BLaER1 treated with 17β-estradiol and CSF1 and Interleukin-3, amounts not matched to agents 10 nM and 100 nM (cell line): ENCODE measurements at regions not wholly inside any gene's neighbourhood (a gene's known extent, or its start where the extent isn't known, plus 50 kb on each side); places are given as distances from the start of the nearest gene placed in this dataset.

Experiments used
- H3K27ac ChIP-seq, 11 experiments: shearing (Covaris generic); formaldehyde crosslinking; 2 replicates each; pipeline ENCODE4 v1.8.1; 2022
- H3K27me3 ChIP-seq, 11 experiments: shearing (Covaris generic); formaldehyde crosslinking; 2 replicates each; pipeline ENCODE4 v1.8.1; 2022
- H3K36me3 ChIP-seq, 11 experiments: shearing (Covaris generic); formaldehyde crosslinking; 2 replicates each; pipeline ENCODE4 v1.8.1; 2022
- H3K4me1 ChIP-seq, 10 experiments: shearing (Covaris generic); formaldehyde crosslinking; 2 replicates each; pipeline ENCODE4 v1.8.1; 2022
- H3K4me2 ChIP-seq, 11 experiments: shearing (Covaris generic); formaldehyde crosslinking; 2 replicates each; pipeline ENCODE4 v1.8.1; 2022
- H3K4me3 ChIP-seq, 10 experiments: shearing (Covaris generic); formaldehyde crosslinking; 2 replicates each; pipeline ENCODE4 v1.8.1; 2022
- H3K9ac ChIP-seq, 11 experiments: shearing (Covaris generic); formaldehyde crosslinking; 2 replicates each; pipeline ENCODE4 v1.8.1; 2022
- H3K9me3 ChIP-seq, 11 experiments: shearing (Covaris generic); formaldehyde crosslinking; replicated peaks in 1 of 11; 2 replicates each; pipeline ENCODE4 v1.8.1; 2022
- H4K20me1 ChIP-seq, 11 experiments: shearing (Covaris generic); formaldehyde crosslinking; 2 replicates each; pipeline ENCODE4 v1.8.1; 2022
- Cebpa-rat ChIP-seq, 11 experiments: shearing (Covaris generic); IDR thresholded peaks; 2 replicates each; pipeline ENCODE4 v1.8.1; 2022

DNA sequence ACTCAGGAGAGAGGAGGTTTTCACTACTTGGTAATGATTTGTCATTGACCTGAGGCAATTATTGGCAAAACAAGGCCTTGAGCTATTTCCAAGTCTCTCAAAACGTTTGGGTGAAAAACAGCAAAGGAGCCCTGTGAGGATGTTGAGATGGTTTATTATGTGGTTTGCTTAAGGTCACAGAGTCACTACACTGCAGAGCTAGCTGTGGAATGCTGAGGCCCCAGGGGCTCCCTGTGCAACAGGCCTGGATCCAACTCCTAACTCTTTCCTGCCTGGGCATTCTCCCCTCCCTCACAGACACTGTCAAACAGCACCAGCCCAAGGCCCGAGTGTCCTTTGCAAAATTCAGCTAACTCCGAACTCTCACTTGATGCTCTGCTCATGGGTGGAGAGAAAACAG lies 754.6 kb upstream of the SOX11 start:
- H3K4me1 ChIP-seq = no peaks in the 10 kb centered on the region
- H3K27ac ChIP-seq = no peak overlapping the region
- H4K20me1 ChIP-seq = no peaks in the 10 kb centered on the region
- H3K27me3 ChIP-seq = no peaks in the 10 kb centered on the region
- no peaks in the 10 kb centered on the region for H3K36me3 ChIP-seq
- H3K9me3 ChIP-seq = peaks cover 0 to 12% (median 0%) of the 10 kb centered on the region in 11 experiments; a peak in 7 of 22 replicates
- H3K4me3 ChIP-seq = no peak overlapping the region
- no peak overlapping the region for H3K9ac ChIP-seq
- no peak for TF ChIP-seq Cebpa-rat (IDR thresholded peaks at IDR 0.05)
- H3K4me2 ChIP-seq = no peak overlapping the region

DNA sequence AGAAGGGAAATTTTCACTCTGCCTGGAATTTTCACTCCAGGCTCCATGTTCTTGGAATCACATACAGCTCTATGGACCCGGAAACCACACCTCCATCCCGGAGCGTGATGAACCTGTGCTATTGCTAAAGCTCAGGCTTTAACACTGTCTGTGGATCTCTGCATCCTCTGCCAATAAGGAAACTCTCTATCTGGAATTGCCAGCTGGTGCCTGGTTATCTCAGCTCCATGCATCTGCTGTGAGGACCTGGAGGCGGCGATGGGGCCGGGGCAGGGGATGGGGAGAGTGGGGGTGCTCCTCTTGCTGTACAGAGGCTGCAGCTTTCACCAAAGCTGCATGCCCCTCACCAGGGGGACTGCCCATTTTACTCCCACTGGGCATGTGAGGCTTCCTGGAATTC lies 754.0 kb upstream of the SOX11 start:
- no peak for TF ChIP-seq Cebpa-rat (IDR thresholded peaks at IDR 0.05)

DNA sequence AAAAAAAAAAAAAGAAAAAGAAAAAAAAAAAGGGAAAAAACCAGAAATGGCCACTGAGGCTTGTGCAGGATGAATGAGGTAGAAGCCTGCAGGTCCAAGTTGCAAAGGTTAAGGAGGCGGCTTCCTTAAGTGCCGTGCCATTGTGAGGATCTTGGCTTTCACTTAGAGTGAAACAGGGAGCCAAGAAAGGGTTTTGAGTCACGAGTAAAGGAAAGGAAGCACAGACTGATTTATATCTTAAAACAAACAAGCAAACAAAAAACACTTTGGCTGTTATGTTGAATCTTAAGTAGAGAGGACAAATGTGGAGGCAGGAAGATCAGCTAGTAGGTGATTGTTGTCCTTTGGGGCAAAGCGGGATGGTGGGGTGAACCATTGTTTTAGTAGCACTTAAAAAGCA lies 749.7 kb upstream of the SOX11 start:
- Histone ChIP-seq H3K9ac (no peak overlapping the region), H3K4me3 (no peak overlapping the region), H3K9me3 (peaks cover 0 to 5% (median 0%) of the 10 kb centered on the region in 11 experiments; a peak in 1 of 22 replicates), H3K27me3 (no peaks in the 10 kb centered on the region), H3K4me1 (no peaks in the 10 kb centered on the region), H3K4me2 (no peak overlapping the region), H3K36me3 (no peaks in the 10 kb centered on the region), H4K20me1 (no peaks in the 10 kb centered on the region), H3K27ac (no peak overlapping the region)
- TF ChIP-seq Cebpa-rat (IDR thresholded peaks at IDR 0.05) = no peak

More for the DNA sequence above, 754.0 kb upstream of the SOX11 start:
- Histone ChIP-seq H3K9me3 (peaks cover 0 to 12% (median 0%) of the 10 kb centered on the region in 11 experiments; a peak in 7 of 22 replicates), H3K27ac (no peak overlapping the region), H4K20me1 (no peaks in the 10 kb centered on the region), H3K4me1 (no peaks in the 10 kb centered on the region), H3K4me3 (no peak overlapping the region), H3K27me3 (no peaks in the 10 kb centered on the region), H3K9ac (no peak overlapping the region), H3K36me3 (no peaks in the 10 kb centered on the region), H3K4me2 (no peak overlapping the region)

DNA sequence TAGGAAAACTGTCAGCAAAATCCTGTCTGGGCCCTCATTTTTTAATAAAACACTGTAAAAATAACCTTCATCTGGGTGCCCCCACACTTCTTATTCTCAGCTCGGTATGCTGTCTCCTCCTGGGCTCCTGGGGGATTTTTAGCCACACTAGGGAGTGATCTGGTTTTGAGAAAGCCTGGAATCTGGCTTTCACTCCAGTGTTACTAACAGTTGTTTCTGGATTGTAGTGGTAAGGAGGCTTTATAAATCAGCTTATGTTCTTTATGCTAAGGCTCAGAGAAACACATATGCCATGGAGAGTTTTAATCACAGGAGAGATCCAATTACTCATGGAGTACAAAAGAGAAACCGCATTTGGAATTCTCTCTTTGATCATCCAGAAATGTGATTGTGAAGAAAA lies 744.3 kb upstream of the SOX11 start:
- no peaks in the 10 kb centered on the region for H3K4me1 ChIP-seq
- TF ChIP-seq Cebpa-rat (IDR thresholded peaks at IDR 0.05) = no peak

DNA sequence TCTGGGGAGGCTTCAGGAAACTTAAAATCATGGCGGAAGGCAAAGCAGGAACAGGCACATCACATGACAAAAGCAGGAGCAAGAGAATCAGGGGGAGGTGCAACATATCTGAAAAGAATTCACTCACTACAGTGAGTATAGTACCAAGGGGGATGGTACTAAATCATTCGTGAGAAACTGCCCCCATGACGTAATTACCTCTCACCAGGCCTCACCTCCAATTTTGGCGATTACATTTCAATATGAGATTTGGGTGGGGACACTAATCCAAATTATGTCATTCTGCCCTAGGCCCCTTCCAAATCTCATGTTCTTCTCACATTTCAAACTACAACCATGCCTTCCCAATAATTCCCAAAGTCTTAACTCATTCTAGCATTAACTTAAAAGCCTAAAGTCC lies 740.8 kb upstream of the SOX11 start:
- H3K4me3 ChIP-seq = no peak overlapping the region
- no peaks in the 10 kb centered on the region for H3K27me3 ChIP-seq
- H3K4me2 ChIP-seq = no peak overlapping the region
- H3K27ac ChIP-seq = no peak overlapping the region
- no peaks in the 10 kb centered on the region for H3K4me1 ChIP-seq
- TF ChIP-seq Cebpa-rat (IDR thresholded peaks at IDR 0.05) = no peak
- H3K9me3 ChIP-seq = no peaks in the 10 kb centered on the region
- H4K20me1 ChIP-seq = no peaks in the 10 kb centered on the region
- H3K9ac ChIP-seq = no peak overlapping the region
- H3K36me3 ChIP-seq = no peaks in the 10 kb centered on the region

More for the DNA sequence above, 744.3 kb upstream of the SOX11 start:
- Histone ChIP-seq H3K27ac (no peak overlapping the region), H3K36me3 (no peaks in the 10 kb centered on the region), H3K9me3 (no peaks in the 10 kb centered on the region; a peak in 1 of 22 replicates), H4K20me1 (no peaks in the 10 kb centered on the region), H3K4me2 (no peak overlapping the region), H3K27me3 (no peaks in the 10 kb centered on the region), H3K4me3 (no peak overlapping the region), H3K9ac (no peak overlapping the region)

DNA sequence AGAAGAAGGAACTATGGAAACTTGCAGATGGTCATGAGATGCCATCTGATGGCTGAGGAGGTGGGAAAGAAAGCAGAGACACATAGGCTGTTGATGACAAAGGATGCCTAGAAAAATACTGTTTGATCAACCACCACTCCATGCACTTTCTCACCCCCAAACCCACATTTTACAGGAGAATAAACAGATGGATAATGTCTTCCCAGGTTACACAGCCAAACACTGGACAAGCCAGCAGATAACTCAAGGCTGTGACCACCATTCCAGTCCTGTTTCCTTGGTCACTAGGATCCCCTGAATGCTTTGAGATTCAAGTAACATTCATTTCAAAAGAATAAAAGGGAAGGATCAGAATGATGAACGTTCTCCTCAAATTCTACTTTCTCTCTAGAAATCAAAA lies 733.0 kb upstream of the SOX11 start:
- Histone ChIP-seq H3K4me3 (no peak overlapping the region), H4K20me1 (no peaks in the 10 kb centered on the region), H3K4me2 (no peak overlapping the region), H3K9ac (no peak overlapping the region), H3K4me1 (no peaks in the 10 kb centered on the region), H3K27me3 (no peaks in the 10 kb centered on the region), H3K27ac (no peak overlapping the region), H3K36me3 (no peaks in the 10 kb centered on the region), H3K9me3 (no peaks in the 10 kb centered on the region)
- TF ChIP-seq Cebpa-rat (IDR thresholded peaks at IDR 0.05) = no peak

DNA sequence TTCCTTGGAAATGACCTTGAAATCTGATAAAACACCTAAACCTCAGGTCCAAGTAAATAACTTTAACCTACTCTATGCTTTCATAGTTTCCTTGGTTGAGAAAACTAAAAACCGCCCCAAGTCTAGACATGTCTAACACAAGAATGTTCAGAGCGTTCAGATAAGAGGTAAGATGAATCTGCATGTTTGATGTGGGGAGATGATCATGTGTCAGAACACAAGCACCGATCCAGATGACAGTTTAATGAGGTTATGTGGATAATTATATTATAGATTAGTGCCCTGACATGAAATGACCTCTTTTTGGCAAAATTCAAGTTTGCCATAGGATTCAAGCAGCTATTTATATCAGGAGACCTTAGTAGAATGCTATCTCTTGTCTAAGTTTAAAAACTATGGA lies 729.8 kb upstream of the SOX11 start:
- Histone ChIP-seq H3K4me1 (no peaks in the 10 kb centered on the region), H3K36me3 (no peaks in the 10 kb centered on the region), H3K4me3 (no peak overlapping the region), H3K4me2 (no peak overlapping the region), H4K20me1 (no peaks in the 10 kb centered on the region; a peak in 1 of 22 replicates), H3K9ac (no peak overlapping the region), H3K9me3 (no peaks in the 10 kb centered on the region), H3K27ac (no peak overlapping the region), H3K27me3 (no peaks in the 10 kb centered on the region)
- no peak for TF ChIP-seq Cebpa-rat (IDR thresholded peaks at IDR 0.05)

DNA sequence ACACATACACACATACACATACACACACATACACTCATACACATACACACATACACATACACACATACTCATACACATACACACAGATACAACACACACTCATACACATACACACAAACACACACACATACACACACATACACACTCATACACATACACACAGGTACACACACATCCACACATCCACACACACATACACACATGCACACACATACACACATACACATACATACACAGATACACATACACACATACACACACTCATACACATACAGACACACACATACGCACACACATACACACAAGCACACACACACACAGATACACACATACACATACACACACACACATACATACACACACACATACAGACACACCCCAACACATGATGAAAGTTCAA lies 729.1 kb upstream of the SOX11 start:
- Histone ChIP-seq H3K9ac (no peak overlapping the region), H4K20me1 (no peaks in the 10 kb centered on the region; a peak in 1 of 22 replicates), H3K36me3 (no peaks in the 10 kb centered on the region), H3K4me2 (no peak overlapping the region), H3K27me3 (no peaks in the 10 kb centered on the region), H3K9me3 (no peaks in the 10 kb centered on the region), H3K4me1 (no peaks in the 10 kb centered on the region), H3K27ac (no peak overlapping the region), H3K4me3 (no peak overlapping the region)
- no peak for TF ChIP-seq Cebpa-rat (IDR thresholded peaks at IDR 0.05)

DNA sequence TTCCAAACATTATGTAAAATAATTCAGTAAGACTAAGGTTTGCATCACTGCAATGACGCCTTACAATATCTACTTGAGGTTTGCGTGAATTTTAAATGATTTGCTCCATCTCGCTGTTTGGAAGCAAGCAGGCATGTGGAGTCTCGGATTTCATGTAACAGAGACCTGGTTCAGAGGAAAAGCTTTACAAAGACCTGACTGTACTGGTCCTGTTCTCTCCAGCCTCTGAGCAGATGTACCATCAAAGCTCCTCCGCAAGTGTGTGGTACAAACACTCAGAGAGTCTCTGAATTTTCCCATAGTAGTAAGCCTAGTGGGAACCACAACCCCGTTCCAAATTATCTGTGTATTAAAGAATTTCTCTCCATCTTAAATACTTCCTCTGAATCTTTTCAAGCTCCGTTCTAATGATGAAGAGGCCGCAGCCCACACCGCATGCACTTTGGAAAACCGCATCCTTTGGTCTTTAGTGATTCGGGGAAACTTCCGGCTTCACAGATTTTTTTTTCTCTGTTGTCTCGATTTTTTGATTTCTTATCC lies 728.1 kb upstream of the SOX11 start:
- TF ChIP-seq Cebpa-rat (IDR thresholded peaks at IDR 0.05) = no peak
- no peaks in the 10 kb centered on the region for H3K36me3 ChIP-seq
- no peaks in the 10 kb centered on the region for H3K9me3 ChIP-seq
- H3K4me2 ChIP-seq = no peak overlapping the region
- no peaks in the 10 kb centered on the region; a peak in 1 of 22 replicates for H4K20me1 ChIP-seq
- H3K4me3 ChIP-seq = no peak overlapping the region
- H3K27me3 ChIP-seq = no peaks in the 10 kb centered on the region
- no peaks in the 10 kb centered on the region for H3K4me1 ChIP-seq
- H3K27ac ChIP-seq = no peak overlapping the region
- H3K9ac ChIP-seq = no peak overlapping the region

DNA sequence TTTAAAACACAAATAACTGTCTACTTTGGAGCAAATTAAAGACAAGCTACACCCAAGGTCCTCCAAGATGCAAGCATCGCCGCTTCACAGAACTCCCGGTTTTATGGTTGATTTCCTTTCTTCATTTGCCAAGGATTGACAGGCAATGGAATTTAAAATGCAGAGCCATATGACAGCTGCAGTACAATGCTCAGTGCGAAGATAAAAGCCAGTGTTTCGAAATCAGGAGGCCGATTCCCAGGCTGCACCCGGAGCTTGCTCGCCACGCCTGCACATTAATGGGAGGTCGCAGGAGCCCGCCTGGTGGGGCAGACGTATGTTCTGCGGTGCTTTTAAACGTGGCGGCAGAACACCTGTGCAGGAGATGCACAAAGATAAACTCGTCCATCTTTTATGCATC lies 727.6 kb upstream of the SOX11 start:
- Histone ChIP-seq H3K27ac (no peak overlapping the region), H3K36me3 (no peaks in the 10 kb centered on the region), H3K27me3 (no peaks in the 10 kb centered on the region), H4K20me1 (no peaks in the 10 kb centered on the region; a peak in 1 of 22 replicates), H3K4me1 (no peaks in the 10 kb centered on the region), H3K4me3 (no peak overlapping the region), H3K9ac (no peak overlapping the region), H3K4me2 (no peak overlapping the region), H3K9me3 (no peaks in the 10 kb centered on the region)
- no peak for TF ChIP-seq Cebpa-rat (IDR thresholded peaks at IDR 0.05)
